CD4-positive, alpha-beta T cell (primary cell): ENCODE measurements at regions not wholly inside any gene's neighbourhood (a gene's known extent, or its start where the extent isn't known, plus 50 kb on each side); places are given as distances from the start of the nearest gene placed in this dataset.

Source experiments
- ATAC-seq: fragments of 200-7000 bp; cut with Tn5 transposase; one replicate; pipeline ENCODE4 v1.10.0; 2022; ENCODE audit warnings: mild to moderate bottlenecking; ENCODE audit not compliant: poor library complexity
- CTCF ChIA-PET: fragments of 350-600 bp; sonication (Branson Sonifier 250); formaldehyde crosslinking; loops from one replicate; lab custom pipeline; 2021; ENCODE audit warnings: antibody characterized with exemption, inconsistent platforms; lab: Charles Lee
- POLR2A ChIA-PET: fragments of 350-600 bp; sonication (Branson Sonifier 250); formaldehyde crosslinking; loops from one replicate; lab custom pipeline; 2021; ENCODE audit warnings: antibody characterized with exemption, inconsistent platforms; lab: Charles Lee
- DNase-seq, 14 experiments: peaks; one replicate each; pipeline ENCODE4 v3.0.0-alpha.2; 2013 to 2020; ENCODE audit warnings: mixed read lengths in 2 of 14
- H3K27ac ChIP-seq, 2 donors: one replicate each; pipeline versions ENCODE4 v1.5.1 to v1.7.0; 2013; ENCODE audit warnings: low read length in 2 of 2, low read depth in 1 of 2, mild to moderate bottlenecking in 1 of 2
- H3K27me3 ChIP-seq, 2 experiments: 1 replicate in 1 of 2; 2 replicates in 1 of 2; pipeline versions ENCODE4 v1.6.1 to v1.7.0; 2013; ENCODE audit warnings: low read length in 2 of 2, control low read depth in 1 of 2, mild to moderate bottlenecking in 1 of 2, moderate library complexity in 1 of 2; ENCODE audit not compliant: insufficient read depth in 2 of 2, control insufficient read depth in 1 of 2
- H3K36me3 ChIP-seq: one replicate; pipeline ENCODE4 v1.6.1; 2013; ENCODE audit warnings: low read length, control low read depth; ENCODE audit not compliant: insufficient read depth
- H3K4me1 ChIP-seq: one replicate; pipeline ENCODE4 v1.6.1; 2013; ENCODE audit warnings: low read length, control low read depth; ENCODE audit not compliant: insufficient read depth
- H3K4me3 ChIP-seq: one replicate; pipeline ENCODE4 v1.5.1; 2013; ENCODE audit warnings: mild to moderate bottlenecking, low read length, moderate library complexity
- H3K9me3 ChIP-seq, 2 experiments: 1 replicate in 1 of 2; 2 replicates in 1 of 2; pipeline versions ENCODE4 v1.6.1 to v1.7.0; 2013; ENCODE audit warnings: low read length in 2 of 2, mild to moderate bottlenecking in 2 of 2, control low read depth in 1 of 2, moderate library complexity in 1 of 2; ENCODE audit not compliant: control insufficient read depth in 1 of 2, insufficient read depth in 1 of 2
- H3K27ac Mint-ChIP-seq: one replicate; pipeline ENCODE4 v1.8.0; 2020; ENCODE audit warnings: mixed read lengths
- H3K27me3 Mint-ChIP-seq: one replicate; pipeline ENCODE4 v1.8.0; 2021; ENCODE audit warnings: mixed read lengths
- H3K36me3 Mint-ChIP-seq: one replicate; pipeline ENCODE4 v1.8.0; 2021; ENCODE audit warnings: low read depth, mixed read lengths
- H3K4me1 Mint-ChIP-seq: one replicate; pipeline ENCODE4 v1.8.0; 2021; ENCODE audit warnings: low read depth, mixed read lengths
- H3K4me3 Mint-ChIP-seq: one replicate; pipeline ENCODE4 v1.8.0; 2020; ENCODE audit warnings: mild to moderate bottlenecking, mixed read lengths
- H3K9me3 Mint-ChIP-seq: one replicate; pipeline ENCODE4 v1.8.0; 2020; ENCODE audit warnings: mixed read lengths
- intact Hi-C, 2 experiments: fragments of 100-400 bp; cut with DNase I in 1 of 2; cut with micrococcal nuclease in 1 of 2; formaldehyde crosslinking; loops; one replicate each; pipeline versions ENCODE4 v1.15.1 to v1.9.0; 2023 to 2025; cut with DNase I, micrococcal nuclease
- TF ChIP-seq, protein P1 (sequence below): fragments of 200-600 bp; IDR thresholded peaks from one replicate; pipeline ENCODE4 v1.8.0; 2022; ENCODE audit warnings: antibody characterized with exemption, mild to moderate bottlenecking

DNA sequence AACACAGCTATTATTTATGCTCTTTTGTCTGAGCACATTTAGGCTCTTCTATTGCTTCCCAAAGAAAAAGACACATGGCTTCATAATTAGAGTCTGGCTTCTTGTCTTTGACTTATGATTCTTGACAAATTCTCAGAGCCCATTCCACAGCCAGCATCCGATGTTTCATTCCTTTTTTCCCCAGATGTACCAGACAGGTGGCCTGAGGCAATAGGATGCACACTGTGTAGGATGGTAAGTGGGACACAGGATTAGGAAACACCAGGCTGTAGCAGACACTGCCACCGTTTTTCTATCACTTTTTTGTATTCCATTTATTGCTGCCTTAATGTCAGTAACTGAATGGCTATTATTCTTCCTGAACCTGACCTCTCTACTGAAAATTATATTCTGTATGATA lies 188.9 kb upstream of the CDIN1 start:
- no peak overlapping the region for H3K4me3 Mint-ChIP-seq

DNA sequence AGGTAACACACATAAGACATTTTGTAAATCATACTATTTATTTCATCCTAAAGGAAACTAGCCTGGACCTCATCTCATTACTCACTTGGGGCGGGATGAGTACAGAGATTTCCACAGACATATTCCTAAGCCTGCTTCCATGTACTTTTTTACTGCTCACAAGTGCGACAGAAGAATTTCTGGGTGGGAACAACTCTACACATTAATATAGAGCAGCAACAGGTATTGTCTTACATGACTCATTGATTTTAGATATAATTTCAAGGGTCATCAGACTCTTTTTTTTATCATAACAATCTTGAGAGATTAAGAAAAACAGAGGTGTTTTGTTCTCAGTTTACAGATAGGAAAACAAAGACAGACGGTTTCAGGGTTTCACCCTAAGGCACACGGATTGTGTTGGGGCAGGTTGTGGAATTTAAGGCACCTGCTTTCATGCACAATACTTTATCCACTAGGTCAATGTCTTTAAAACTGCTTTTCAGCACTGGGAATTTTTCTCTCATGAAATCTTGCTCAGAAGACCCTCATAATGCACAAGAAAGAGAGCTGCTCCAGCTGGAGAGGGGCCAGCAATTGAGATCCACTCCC lies 186.7 kb upstream of the CDIN1 start:
- intact Hi-C loops, result no loop called here
- Histone ChIP-seq H3K27me3 (no peaks in the 10 kb centered on the region), H3K36me3 (no peaks in the 10 kb centered on the region), H3K9me3 (no peaks in the 10 kb centered on the region), H3K27ac (no peak overlapping the region), H3K4me3 (no peak overlapping the region), H3K4me1 (no peaks in the 10 kb centered on the region)
- H3K27ac Mint-ChIP-seq, result no peak overlapping the region
- H3K27me3 Mint-ChIP-seq, result no peaks in the 10 kb centered on the region
- no peaks in the 10 kb centered on the region for H3K4me1 Mint-ChIP-seq
- ChIA-PET CTCF (no interaction called here), POLR2A (no interaction called here)
- TF ChIP-seq, protein P1, sequence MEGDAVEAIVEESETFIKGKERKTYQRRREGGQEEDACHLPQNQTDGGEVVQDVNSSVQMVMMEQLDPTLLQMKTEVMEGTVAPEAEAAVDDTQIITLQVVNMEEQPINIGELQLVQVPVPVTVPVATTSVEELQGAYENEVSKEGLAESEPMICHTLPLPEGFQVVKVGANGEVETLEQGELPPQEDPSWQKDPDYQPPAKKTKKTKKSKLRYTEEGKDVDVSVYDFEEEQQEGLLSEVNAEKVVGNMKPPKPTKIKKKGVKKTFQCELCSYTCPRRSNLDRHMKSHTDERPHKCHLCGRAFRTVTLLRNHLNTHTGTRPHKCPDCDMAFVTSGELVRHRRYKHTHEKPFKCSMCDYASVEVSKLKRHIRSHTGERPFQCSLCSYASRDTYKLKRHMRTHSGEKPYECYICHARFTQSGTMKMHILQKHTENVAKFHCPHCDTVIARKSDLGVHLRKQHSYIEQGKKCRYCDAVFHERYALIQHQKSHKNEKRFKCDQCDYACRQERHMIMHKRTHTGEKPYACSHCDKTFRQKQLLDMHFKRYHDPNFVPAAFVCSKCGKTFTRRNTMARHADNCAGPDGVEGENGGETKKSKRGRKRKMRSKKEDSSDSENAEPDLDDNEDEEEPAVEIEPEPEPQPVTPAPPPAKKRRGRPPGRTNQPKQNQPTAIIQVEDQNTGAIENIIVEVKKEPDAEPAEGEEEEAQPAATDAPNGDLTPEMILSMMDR, result no peak
- ATAC-seq (no peak), DNase-seq (no peak)
- no peaks in the 10 kb centered on the region for H3K36me3 Mint-ChIP-seq
- H3K9me3 Mint-ChIP-seq, result no peaks in the 10 kb centered on the region
- H3K4me3 Mint-ChIP-seq, result no peak overlapping the region

More for the DNA sequence above, 188.9 kb upstream of the CDIN1 start:
- ChIA-PET POLR2A (no interaction called here), CTCF (no interaction called here)
- Histone ChIP-seq H3K27me3 (no peaks in the 10 kb centered on the region), H3K4me3 (no peak overlapping the region), H3K36me3 (no peaks in the 10 kb centered on the region), H3K4me1 (no peaks in the 10 kb centered on the region), H3K27ac (no peak overlapping the region), H3K9me3 (peaks cover 0 to 5% of the 10 kb centered on the region in 2 experiments)
- H3K36me3 Mint-ChIP-seq, result no peaks in the 10 kb centered on the region
- TF ChIP-seq, protein P1, result no peak
- DNase-seq, result no peak
- H3K27me3 Mint-ChIP-seq, result no peaks in the 10 kb centered on the region
- no peaks in the 10 kb centered on the region for H3K4me1 Mint-ChIP-seq
- intact Hi-C loops, result no loop called here
- H3K9me3 Mint-ChIP-seq, result no peaks in the 10 kb centered on the region
- H3K27ac Mint-ChIP-seq, result no peak overlapping the region
- ATAC-seq, result no peak

DNA sequence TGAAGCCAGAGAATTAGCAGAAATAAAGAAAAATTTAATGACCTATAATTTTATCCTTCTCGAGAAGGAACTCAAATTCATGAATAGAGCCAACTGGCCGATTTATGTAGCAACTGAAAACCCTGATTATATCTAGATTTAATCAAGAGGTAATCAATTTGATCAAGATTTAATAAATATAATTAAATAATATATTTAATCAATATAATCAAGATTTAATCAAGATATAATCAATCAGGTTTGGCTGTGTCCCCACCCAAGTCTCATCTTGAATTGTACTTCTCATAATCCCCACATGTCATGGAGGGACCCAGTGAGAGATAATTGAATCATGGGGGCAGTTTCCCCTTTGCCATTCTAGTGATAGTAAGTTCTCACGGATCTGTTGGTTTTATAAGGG lies 181.2 kb upstream of the CDIN1 start:
- Mint-ChIP-seq H3K27me3 (no peaks in the 10 kb centered on the region), H3K4me3 (no peak overlapping the region), H3K9me3 (no peaks in the 10 kb centered on the region), H3K36me3 (no peaks in the 10 kb centered on the region), H3K27ac (no peak overlapping the region), H3K4me1 (no peaks in the 10 kb centered on the region)
- ChIA-PET CTCF (no interaction called here), POLR2A (no interaction called here)
- no peak overlapping the region for H3K4me3 ChIP-seq
- H3K27ac ChIP-seq, result no peak overlapping the region
- no peaks in the 10 kb centered on the region for H3K4me1 ChIP-seq
- ATAC-seq, result no peak
- DNase-seq, result no peak
- TF ChIP-seq, protein P1, result no peak
- no peaks in the 10 kb centered on the region for H3K36me3 ChIP-seq
- intact Hi-C loops, result no loop called here
- H3K27me3 ChIP-seq, result no peaks in the 10 kb centered on the region
- no peaks in the 10 kb centered on the region for H3K9me3 ChIP-seq
